ENCODE measurements at regions not wholly inside any gene's neighbourhood (a gene's known extent, or its start where the extent isn't known, plus 50 kb on each side); places are given as distances from the start of the nearest gene placed in this dataset.

DNA sequence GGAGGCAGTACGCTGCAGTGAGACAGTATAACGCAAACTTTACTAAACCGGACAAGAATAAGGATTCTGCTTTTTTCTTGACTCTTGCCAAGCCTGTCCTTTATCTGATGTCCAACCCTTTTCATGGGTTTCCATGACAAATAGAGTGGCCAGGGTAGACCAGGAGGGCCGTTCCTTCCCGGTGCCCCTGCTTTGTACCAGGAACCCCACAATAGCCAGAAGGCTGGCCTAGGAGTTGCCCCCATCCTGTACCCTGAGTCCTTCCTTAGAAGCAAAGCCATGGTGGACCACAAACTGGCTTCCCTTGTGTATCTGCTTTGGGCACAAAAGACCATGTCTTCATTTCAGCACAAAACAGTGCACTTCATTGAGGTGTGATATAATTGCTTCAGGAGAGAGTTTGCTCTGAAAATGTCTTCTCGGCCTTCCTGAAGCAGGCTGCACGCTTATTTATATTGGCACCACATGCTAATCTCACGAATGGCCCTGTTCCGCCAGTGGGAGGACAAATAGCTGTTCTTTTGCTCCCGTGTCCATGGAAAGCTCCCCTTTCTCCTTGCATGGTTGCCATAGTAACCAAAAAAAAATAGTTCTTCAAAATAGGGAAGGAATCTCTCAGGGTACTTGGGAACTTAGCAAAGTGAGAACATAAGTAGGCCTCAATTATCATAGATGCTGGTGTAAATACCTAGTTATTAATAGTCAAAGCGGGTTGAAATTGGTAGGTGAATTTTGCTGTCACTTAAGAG lies 222.1 kb downstream of the ZIC5 start:
- H3K9me3 ChIP-seq (ENCODE audit: control insufficient read depth in 5 of 5, low read length in 5 of 5) = peaks cover 0 to 2% (median 0%) of the 10 kb centered on the region in 5 donors
- no peaks in the 10 kb centered on the region for H3K36me3 ChIP-seq (ENCODE audit: control insufficient read depth in 5 of 5, insufficient read depth in 5 of 5, low read length in 5 of 5)
- H3K4me3 ChIP-seq (ENCODE audit: low read depth in 1 of 5, low read length in 5 of 5) = no peak overlapping the region
- no peak overlapping the region for H3K9ac ChIP-seq (ENCODE audit: low read length in 5 of 5)
- H3K27ac ChIP-seq (ENCODE audit: low read depth, low read length) = no peak overlapping the region
- peaks cover 0 to 5% (median 0%) of the 10 kb centered on the region in 5 donors for H3K4me1 ChIP-seq (ENCODE audit: control insufficient read depth in 5 of 5, insufficient read depth in 5 of 5, low read length in 5 of 5)
- H3K27me3 ChIP-seq (ENCODE audit: control insufficient read depth in 5 of 5, insufficient read depth in 4 of 5, low read length in 5 of 5) = no peaks in the 10 kb centered on the region

DNA sequence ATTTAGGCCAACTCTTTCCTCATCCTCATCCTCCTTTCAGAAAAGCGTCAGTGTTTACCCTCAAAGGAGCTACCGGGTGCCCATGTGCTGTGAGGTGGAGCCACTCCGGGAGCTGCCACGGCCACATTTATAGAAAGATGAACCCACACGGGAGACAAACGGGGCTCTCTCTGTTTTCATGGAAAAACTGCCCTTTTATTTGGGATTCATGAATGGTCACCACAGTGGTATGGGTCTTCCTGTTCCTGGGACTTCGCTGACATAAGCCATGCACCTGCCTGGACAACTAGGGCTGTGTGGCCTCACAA lies 224.2 kb downstream of the ZIC5 start:
- no peak overlapping the region for H3K27ac ChIP-seq (ENCODE audit: low read depth, low read length)
- no peaks in the 10 kb centered on the region for H3K36me3 ChIP-seq (ENCODE audit: control insufficient read depth in 5 of 5, insufficient read depth in 5 of 5, low read length in 5 of 5)
- H3K9me3 ChIP-seq (ENCODE audit: control insufficient read depth in 5 of 5, low read length in 5 of 5) = peaks cover 0 to 2% (median 0%) of the 10 kb centered on the region in 5 donors
- peaks cover 0 to 5% (median under 1%) of the 10 kb centered on the region in 5 donors for H3K4me1 ChIP-seq (ENCODE audit: control insufficient read depth in 5 of 5, insufficient read depth in 5 of 5, low read length in 5 of 5)
- no peak overlapping the region for H3K4me3 ChIP-seq (ENCODE audit: low read depth in 1 of 5, low read length in 5 of 5)
- H3K27me3 ChIP-seq (ENCODE audit: control insufficient read depth in 5 of 5, insufficient read depth in 4 of 5, low read length in 5 of 5) = no peaks in the 10 kb centered on the region
- no peak overlapping the region for H3K9ac ChIP-seq (ENCODE audit: low read length in 5 of 5)

DNA sequence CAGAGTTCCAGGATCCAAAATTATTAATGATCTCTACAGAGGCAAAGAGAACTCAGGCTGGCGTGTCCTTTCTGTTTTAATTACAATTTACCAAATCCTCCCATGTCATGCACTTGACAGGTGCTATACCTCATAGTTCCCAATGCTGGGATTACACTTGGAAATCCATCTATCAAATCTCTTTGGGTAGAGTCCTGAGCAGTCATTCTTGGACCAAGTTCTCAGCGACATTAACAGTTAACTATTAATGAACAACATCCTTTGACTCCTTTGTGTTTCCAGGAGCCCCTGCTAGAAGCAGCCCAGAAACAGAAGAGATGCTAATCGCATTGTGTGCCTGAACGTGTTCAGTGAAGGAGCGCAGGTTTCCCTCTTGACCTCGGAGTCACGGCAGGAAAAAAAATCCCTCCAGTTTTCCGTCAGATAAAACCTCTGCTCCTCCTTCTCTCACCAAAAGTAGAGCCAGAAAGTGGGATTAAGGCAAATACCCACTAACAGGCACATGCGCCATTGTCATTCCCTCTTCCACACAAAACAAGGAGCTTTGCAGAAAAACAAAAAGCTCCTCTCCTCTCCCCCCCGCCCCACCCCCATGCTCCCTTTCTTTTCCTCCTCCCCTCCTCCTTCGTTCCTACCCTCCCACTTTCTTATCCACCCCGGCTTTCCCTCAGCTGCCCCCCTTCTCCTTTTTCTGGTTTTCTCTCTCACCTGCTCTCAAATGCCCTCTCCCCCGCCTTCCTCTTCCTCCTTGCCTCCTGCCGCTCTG lies 224.7 kb downstream of the ZIC5 start:
- Histone ChIP-seq H3K27ac (ENCODE audit: low read depth, low read length) (no peak overlapping the region), H3K36me3 (ENCODE audit: control insufficient read depth in 5 of 5, insufficient read depth in 5 of 5, low read length in 5 of 5) (no peaks in the 10 kb centered on the region), H3K4me3 (ENCODE audit: low read depth in 1 of 5, low read length in 5 of 5) (no peak overlapping the region), H3K27me3 (ENCODE audit: control insufficient read depth in 5 of 5, insufficient read depth in 4 of 5, low read length in 5 of 5) (no peaks in the 10 kb centered on the region), H3K9me3 (ENCODE audit: control insufficient read depth in 5 of 5, low read length in 5 of 5) (peaks cover 0 to 2% (median 0%) of the 10 kb centered on the region in 5 donors), H3K9ac (ENCODE audit: low read length in 5 of 5) (no peak overlapping the region), H3K4me1 (ENCODE audit: control insufficient read depth in 5 of 5, insufficient read depth in 5 of 5, low read length in 5 of 5) (peaks cover 0 to 10% (median 6%) of the 10 kb centered on the region in 5 donors)

DNA sequence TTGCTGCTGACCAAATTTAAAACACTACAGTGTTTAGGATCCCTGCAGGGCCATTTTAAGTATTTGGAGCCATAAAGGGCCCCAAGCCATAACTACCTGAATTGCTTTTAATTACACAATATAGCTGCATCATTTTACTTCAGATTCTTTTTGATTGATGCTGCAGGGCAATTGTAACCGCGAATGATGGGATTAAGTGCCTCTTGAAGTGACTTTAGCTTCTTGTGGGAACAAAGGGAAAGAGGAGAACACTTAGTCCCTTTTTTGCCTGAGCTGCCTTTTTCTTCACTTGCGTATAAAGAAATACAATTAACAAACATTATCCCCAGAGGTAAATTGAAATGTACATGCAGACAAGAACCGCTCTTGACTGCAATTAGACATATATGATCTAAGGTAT lies 228.5 kb downstream of the ZIC5 start:
- Histone ChIP-seq H3K9me3 (ENCODE audit: control insufficient read depth in 5 of 5, low read length in 5 of 5) (no peaks in the 10 kb centered on the region), H3K27ac (ENCODE audit: low read depth, low read length) (no peak overlapping the region), H3K4me1 (ENCODE audit: control insufficient read depth in 5 of 5, insufficient read depth in 5 of 5, low read length in 5 of 5) (peaks cover 0 to 13% (median 8%) of the 10 kb centered on the region in 5 donors), H3K4me3 (ENCODE audit: low read depth in 1 of 5, low read length in 5 of 5) (no peak overlapping the region), H3K36me3 (ENCODE audit: control insufficient read depth in 5 of 5, insufficient read depth in 5 of 5, low read length in 5 of 5) (no peaks in the 10 kb centered on the region), H3K27me3 (ENCODE audit: control insufficient read depth in 5 of 5, insufficient read depth in 4 of 5, low read length in 5 of 5) (peaks cover 0 to 2% (median 0%) of the 10 kb centered on the region in 5 donors), H3K9ac (ENCODE audit: low read length in 5 of 5) (no peak overlapping the region)

DNA sequence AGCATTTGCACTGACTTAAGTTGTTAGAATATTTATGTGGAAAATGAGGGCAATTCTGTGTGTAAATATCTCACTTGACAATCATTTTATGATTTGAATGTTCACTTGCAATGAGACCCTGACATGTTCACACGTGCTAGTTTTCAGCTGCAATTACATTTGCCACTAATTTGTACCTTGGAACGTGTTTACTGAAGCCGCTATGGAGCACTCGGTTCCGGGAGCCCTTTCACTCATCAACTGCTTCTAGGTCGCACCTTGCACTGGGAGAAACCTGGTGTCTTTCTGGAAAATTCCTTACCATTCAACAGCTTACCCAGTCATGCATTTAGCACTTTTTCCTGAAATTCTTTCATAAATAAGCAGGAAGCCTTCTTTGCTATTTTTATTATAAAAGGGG lies 229.6 kb downstream of the ZIC5 start:
- H3K27ac ChIP-seq (ENCODE audit: low read depth, low read length) = no peak overlapping the region
- H3K9ac ChIP-seq (ENCODE audit: low read length in 5 of 5) = no peak overlapping the region
- no peak overlapping the region for H3K4me3 ChIP-seq (ENCODE audit: low read depth in 1 of 5, low read length in 5 of 5)
- H3K9me3 ChIP-seq (ENCODE audit: control insufficient read depth in 5 of 5, low read length in 5 of 5) = no peaks in the 10 kb centered on the region
- H3K4me1 ChIP-seq (ENCODE audit: control insufficient read depth in 5 of 5, insufficient read depth in 5 of 5, low read length in 5 of 5) = peaks cover 0 to 13% (median 8%) of the 10 kb centered on the region in 5 donors
- peaks cover 0 to 2% (median 0%) of the 10 kb centered on the region in 5 donors for H3K27me3 ChIP-seq (ENCODE audit: control insufficient read depth in 5 of 5, insufficient read depth in 4 of 5, low read length in 5 of 5)
- H3K36me3 ChIP-seq (ENCODE audit: control insufficient read depth in 5 of 5, insufficient read depth in 5 of 5, low read length in 5 of 5) = no peaks in the 10 kb centered on the region

DNA sequence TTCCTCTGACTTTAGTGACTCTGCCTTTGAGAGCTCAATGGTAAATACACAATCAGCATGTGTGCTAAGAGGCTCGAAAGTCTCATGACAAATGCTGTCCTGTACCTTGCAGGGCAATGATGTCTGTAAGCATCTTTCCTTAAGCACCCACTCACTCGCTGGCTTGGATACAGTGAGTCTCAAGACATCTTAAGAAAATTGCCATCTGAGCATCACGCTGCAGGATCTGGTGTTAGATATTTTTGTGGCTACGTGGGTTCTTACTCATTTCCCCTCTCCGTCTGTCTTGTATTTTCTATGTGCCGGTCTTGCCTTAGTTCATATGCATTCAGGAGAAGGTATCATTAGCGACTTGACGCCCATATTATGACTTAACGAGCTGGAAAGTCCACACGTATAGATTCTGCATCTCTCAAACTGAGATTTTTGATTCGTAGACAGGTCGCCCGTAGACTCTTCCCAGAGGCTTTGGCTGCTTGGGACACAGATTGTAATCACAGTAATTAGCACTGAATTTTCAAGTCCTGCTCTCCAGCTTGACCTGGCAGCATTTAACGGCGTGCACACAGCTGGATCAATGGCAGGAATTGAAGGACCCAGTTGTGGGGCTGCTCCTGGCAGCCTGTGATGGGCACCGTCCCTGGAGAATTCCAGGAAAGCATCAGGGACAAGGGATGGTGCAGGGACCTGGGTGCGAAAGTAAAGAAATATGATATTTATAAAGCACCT lies 231.2 kb downstream of the ZIC5 start:
- Histone ChIP-seq H3K4me1 (ENCODE audit: control insufficient read depth in 5 of 5, insufficient read depth in 5 of 5, low read length in 5 of 5) (peaks cover 0 to 13% (median 8%) of the 10 kb centered on the region in 5 donors), H3K4me3 (ENCODE audit: low read depth in 1 of 5, low read length in 5 of 5) (no peak overlapping the region), H3K36me3 (ENCODE audit: control insufficient read depth in 5 of 5, insufficient read depth in 5 of 5, low read length in 5 of 5) (no peaks in the 10 kb centered on the region), H3K9ac (ENCODE audit: low read length in 5 of 5) (no peak overlapping the region), H3K9me3 (ENCODE audit: control insufficient read depth in 5 of 5, low read length in 5 of 5) (no peaks in the 10 kb centered on the region), H3K27me3 (ENCODE audit: control insufficient read depth in 5 of 5, insufficient read depth in 4 of 5, low read length in 5 of 5) (peaks cover 0 to 2% (median 0%) of the 10 kb centered on the region in 5 donors), H3K27ac (ENCODE audit: low read depth, low read length) (no peak overlapping the region)

DNA sequence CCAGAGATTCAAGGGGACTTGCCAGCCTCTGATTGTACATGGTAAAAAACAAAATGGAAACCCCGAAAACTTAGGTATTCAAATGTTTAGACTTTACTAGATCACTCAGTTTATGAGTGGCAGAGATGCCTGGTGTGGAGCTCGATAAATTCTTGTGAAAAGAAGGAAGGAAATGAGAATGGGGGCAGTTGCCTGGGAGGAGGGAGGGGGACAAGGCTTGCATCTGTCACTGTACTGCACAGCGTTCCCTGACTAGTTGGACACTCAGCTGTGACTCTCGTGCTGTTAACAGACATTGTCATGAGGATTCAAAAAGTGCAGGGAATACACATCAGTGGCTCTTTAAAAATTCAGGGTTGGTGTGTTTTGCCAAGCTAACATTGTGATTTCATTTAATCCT lies 232.9 kb downstream of the ZIC5 start:
- H3K27ac ChIP-seq (ENCODE audit: low read depth, low read length) = no peak overlapping the region
- H3K9me3 ChIP-seq (ENCODE audit: control insufficient read depth in 5 of 5, low read length in 5 of 5) = no peaks in the 10 kb centered on the region
- H3K4me1 ChIP-seq (ENCODE audit: control insufficient read depth in 5 of 5, insufficient read depth in 5 of 5, low read length in 5 of 5) = peaks cover 0 to 13% (median 8%) of the 10 kb centered on the region in 5 donors
- no peaks in the 10 kb centered on the region for H3K36me3 ChIP-seq (ENCODE audit: control insufficient read depth in 5 of 5, insufficient read depth in 5 of 5, low read length in 5 of 5)
- H3K9ac ChIP-seq (ENCODE audit: low read length in 5 of 5) = no peak overlapping the region
- peaks cover 0 to 2% (median 0%) of the 10 kb centered on the region in 5 donors for H3K27me3 ChIP-seq (ENCODE audit: control insufficient read depth in 5 of 5, insufficient read depth in 4 of 5, low read length in 5 of 5)
- no peak overlapping the region for H3K4me3 ChIP-seq (ENCODE audit: low read depth in 1 of 5, low read length in 5 of 5)

DNA sequence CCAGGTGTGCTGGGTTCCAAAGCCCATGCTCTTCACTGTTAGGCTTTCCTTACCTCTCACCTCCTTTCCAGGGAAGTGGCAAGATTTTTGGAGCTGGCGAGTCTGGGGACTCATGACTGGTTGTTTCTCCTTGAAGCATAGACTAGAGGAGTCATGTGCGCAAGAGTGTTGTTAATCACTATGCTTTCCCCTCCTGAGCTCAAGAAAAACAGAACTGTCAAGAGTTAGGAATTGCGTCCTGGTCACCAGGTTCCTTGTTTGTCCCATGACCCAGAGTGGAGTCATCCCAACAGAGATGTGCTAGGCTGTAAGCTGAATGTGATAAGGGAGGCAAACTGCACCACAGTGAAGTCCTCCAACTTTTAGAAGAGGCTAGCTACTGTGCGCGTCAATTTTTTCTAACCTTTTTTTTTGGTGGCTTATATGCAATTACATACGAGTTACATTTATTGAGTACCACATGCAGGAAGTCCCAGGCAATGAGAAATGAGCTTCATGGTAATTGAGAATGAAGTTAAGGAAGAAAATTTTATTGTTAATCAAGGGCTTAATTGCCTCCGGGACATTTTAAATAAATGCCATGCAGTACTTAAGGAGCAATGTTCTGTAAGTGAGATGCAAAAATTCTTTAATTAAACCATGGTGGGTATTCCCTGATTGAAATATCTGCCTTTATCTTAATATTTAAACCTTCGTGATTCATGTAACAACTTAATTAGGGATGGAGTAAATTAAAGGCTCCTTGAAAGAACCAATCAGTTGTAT lies 233.9 kb downstream of the ZIC5 start:
- H3K9ac ChIP-seq (ENCODE audit: low read length in 5 of 5) = no peak overlapping the region
- peaks cover 0 to 14% (median 6%) of the 10 kb centered on the region in 5 donors for H3K4me1 ChIP-seq (ENCODE audit: control insufficient read depth in 5 of 5, insufficient read depth in 5 of 5, low read length in 5 of 5)
- H3K27me3 ChIP-seq (ENCODE audit: control insufficient read depth in 5 of 5, insufficient read depth in 4 of 5, low read length in 5 of 5) = peaks cover 0 to 2% (median 0%) of the 10 kb centered on the region in 5 donors
- H3K27ac ChIP-seq (ENCODE audit: low read depth, low read length) = no peak overlapping the region
- no peaks in the 10 kb centered on the region for H3K36me3 ChIP-seq (ENCODE audit: control insufficient read depth in 5 of 5, insufficient read depth in 5 of 5, low read length in 5 of 5)
- no peak overlapping the region for H3K4me3 ChIP-seq (ENCODE audit: low read depth in 1 of 5, low read length in 5 of 5)
- H3K9me3 ChIP-seq (ENCODE audit: control insufficient read depth in 5 of 5, low read length in 5 of 5) = no peaks in the 10 kb centered on the region

DNA sequence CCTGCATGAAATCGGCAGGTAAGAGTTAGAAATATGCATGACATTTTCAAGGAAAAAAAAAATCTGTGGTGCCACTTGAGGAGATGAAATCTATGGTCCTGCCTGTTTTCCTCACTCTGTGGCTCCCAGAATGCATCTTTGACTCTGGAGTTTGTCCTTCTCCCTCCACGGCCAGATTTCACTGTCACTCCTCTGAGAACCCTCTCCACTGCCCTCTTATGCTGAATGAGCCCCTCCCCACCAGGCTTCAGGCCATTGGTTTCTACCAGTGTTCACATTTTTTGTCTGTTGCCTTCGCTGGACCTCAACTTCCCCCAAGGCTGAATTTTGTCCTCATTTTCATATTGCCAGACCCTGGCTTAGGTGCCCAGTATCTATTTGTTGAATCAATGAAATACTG lies 235.0 kb downstream of the ZIC5 start:
- Histone ChIP-seq H3K9me3 (ENCODE audit: control insufficient read depth in 5 of 5, low read length in 5 of 5) (no peaks in the 10 kb centered on the region), H3K4me1 (ENCODE audit: control insufficient read depth in 5 of 5, insufficient read depth in 5 of 5, low read length in 5 of 5) (peaks cover 0 to 6% (median 3%) of the 10 kb centered on the region in 5 donors), H3K27ac (ENCODE audit: low read depth, low read length) (no peak overlapping the region), H3K4me3 (ENCODE audit: low read depth in 1 of 5, low read length in 5 of 5) (no peak overlapping the region), H3K27me3 (ENCODE audit: control insufficient read depth in 5 of 5, insufficient read depth in 4 of 5, low read length in 5 of 5) (peaks cover 0 to 2% (median 0%) of the 10 kb centered on the region in 5 donors), H3K9ac (ENCODE audit: low read length in 5 of 5) (no peak overlapping the region), H3K36me3 (ENCODE audit: control insufficient read depth in 5 of 5, insufficient read depth in 5 of 5, low read length in 5 of 5) (no peaks in the 10 kb centered on the region)
